Esophagus muscularis mucosa (tissue), 3 donors: ENCODE measurements at regions not wholly inside any gene's neighbourhood (a gene's known extent, or its start where the extent isn't known, plus 50 kb on each side); places are given as distances from the start of the nearest gene placed in this dataset.

Experiments
- POLR2A ChIP-seq: fragments of 450-650 bp; IDR thresholded peaks from one replicate; pipeline ENCODE4 v1.6.1; 2017; ENCODE audit warnings: antibody characterized with exemption, moderate library complexity, mild to moderate bottlenecking, low read depth
- POLR2AphosphoS5 ChIP-seq, 2 donors: sonication (generic); formaldehyde crosslinking; IDR thresholded peaks; one replicate each; pipeline ENCODE4 v1.6.1; 2017; ENCODE audit warnings: antibody characterized with exemption in 2 of 2
- TF ChIP-seq, protein P1 (sequence below), 3 experiments: fragments of 200-600 bp in 2 of 3; fragments of 450-650 bp in 1 of 3; sonication (generic) in 2 of 3; IDR thresholded peaks; one replicate each; pipeline ENCODE4 v1.5.1; 2017 to 2019; ENCODE audit warnings: antibody characterized with exemption in 3 of 3, mild to moderate bottlenecking in 2 of 3, moderate library complexity in 1 of 3

DNA sequence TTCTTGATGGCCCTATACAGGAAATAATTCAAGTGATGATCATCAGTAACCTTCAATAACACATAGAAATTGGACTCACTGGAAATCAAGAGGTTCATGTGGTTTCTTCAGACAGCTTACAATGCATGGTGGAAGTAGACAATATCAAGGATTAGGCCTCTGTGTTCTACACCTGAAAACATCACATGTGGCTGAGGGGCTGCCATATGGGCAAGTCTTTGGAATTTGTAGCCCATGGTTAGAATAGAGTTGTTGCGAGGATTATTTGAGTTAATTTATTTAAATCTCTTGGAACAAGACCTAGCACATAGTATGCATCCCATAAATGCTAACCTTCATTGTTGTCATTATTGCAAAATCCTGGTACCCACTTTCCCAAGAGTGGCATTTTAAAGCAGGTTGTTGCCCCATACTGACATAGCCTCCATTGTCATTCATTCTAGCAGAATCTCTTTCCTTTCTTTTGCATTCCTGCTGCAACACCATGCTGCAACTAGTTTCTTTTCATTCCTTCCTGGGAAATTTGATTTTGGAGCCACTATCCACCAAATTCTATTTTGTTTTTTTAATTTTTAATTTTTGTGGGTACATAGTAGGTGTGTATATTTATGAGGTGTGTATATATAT, 352.7 kb upstream of the NAV3 start:
- TF ChIP-seq, protein P1, sequence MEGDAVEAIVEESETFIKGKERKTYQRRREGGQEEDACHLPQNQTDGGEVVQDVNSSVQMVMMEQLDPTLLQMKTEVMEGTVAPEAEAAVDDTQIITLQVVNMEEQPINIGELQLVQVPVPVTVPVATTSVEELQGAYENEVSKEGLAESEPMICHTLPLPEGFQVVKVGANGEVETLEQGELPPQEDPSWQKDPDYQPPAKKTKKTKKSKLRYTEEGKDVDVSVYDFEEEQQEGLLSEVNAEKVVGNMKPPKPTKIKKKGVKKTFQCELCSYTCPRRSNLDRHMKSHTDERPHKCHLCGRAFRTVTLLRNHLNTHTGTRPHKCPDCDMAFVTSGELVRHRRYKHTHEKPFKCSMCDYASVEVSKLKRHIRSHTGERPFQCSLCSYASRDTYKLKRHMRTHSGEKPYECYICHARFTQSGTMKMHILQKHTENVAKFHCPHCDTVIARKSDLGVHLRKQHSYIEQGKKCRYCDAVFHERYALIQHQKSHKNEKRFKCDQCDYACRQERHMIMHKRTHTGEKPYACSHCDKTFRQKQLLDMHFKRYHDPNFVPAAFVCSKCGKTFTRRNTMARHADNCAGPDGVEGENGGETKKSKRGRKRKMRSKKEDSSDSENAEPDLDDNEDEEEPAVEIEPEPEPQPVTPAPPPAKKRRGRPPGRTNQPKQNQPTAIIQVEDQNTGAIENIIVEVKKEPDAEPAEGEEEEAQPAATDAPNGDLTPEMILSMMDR (IDR thresholded peaks at IDR 0.05), result no peak
- TF ChIP-seq POLR2AphosphoS5 (IDR thresholded peaks at IDR 0.05), result no peak
- TF ChIP-seq POLR2A, result no peak
